ENCODE measurements at regions not wholly inside any gene's neighbourhood (a gene's known extent, or its start where the extent isn't known, plus 50 kb on each side); places are given as distances from the start of the nearest gene placed in this dataset.

DNA sequence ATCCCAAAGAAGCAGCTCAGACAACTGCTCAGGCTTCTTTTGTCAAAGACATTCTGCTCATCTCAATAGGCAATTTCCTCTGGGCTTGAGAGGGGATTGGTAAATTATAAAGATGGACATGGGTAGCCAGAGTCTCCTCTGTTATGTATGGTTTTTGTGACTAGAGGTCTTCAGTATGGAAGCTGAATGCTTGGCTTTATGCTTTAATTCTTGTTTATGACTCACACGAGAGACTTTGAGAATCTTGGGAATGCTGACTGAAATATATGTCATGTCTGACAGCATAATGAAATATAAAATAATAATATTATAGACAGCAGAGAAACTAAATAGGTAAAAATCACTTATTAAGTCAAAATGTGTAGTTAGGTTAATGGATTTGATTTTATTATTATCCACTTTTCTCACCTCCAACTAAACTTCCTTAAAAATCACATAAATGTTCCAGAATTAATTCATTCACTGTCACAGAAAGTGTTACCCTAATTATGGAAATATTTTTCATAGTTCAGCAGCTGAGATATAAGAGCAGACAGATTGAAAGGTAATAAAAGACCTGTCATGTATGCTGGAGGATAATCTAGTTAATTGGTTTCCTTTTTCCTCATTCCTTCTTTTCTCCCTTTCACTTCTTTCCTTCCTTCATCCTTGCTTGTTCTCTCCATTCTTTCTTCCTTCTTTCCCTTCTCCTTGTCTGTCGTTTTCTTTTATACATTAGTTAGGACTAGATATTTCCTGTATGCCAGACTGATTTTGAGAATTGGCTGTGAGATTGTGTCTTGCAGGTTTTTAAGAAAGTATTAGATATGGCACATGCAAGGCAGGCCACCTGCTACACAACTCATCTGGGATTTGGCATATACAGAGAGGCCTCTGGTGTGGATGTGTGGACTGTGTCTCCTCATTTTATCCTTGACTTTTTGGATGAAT, 1866.1 kb upstream of the NUDT12 start:
- no peak for DNase-seq (ENCODE audit: low read depth)

DNA sequence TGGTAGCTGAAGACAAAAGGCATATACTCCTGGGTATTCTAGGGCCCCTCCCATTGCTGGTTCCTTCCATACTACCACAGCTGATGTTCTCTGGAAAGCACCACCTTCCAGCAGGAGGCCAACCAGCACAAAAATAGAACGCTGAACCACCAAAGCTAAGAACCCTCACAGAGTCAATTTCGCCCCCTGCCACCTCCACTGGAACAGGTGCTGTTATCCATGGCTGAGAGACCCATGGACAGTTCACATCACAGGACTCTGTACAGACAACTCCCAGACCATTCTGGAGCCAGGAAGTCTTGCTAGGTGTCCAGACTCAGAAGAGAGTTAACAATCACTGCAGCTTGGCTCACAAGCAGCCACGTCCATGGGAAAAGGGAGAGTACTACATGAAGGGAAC, 1851.5 kb upstream of the NUDT12 start:
- DNase-seq (ENCODE audit: low read depth) = no peak

DNA sequence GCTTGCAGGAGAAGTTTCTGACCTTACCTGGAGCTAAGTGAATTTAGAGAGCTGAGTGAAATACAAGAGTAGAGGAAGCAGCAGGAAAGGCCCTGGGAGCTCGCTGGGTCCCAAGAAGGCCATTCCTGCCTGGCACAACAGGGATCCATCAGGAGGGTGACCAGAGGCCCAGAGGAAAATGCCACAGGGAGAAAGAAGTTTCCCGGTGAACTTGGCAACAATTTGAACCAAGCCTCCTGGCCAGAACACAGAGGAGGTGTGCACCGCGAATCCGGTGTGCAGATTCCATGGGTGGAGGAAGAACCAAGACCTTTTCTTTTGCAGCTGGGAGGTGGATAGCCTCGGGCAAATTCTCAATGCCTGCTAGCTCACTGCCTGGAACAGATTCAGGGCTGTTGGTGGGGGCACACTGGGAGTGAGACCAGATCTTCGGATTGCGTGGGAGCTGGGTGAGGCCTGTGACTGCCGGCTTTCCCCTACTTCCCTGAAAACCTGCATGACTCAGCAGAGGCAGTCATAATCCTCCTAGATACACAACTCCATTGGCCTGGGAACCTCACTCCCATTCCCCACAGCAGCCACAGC, 1850.9 kb upstream of the NUDT12 start:
- no peak for DNase-seq (ENCODE audit: low read depth)

DNA sequence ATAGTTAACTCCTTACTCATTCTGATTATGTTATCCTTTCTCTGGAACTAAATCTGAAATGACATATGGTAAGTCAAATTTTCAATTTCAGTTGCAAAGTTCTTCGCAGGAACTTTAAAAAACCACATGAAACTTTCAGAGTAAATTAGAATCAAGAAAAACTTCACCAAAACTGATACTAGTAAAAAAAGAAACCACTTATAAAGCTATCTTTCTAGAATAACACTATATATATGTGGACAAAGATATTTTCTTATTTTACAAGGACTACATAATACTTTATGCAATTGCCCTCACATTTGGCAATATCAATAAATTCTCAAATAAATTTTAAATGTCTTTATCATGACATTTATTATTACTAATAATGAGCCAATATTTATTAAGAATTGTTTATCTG, 1847.1 kb upstream of the NUDT12 start:
- DNase-seq (ENCODE audit: low read depth) = no peak

DNA sequence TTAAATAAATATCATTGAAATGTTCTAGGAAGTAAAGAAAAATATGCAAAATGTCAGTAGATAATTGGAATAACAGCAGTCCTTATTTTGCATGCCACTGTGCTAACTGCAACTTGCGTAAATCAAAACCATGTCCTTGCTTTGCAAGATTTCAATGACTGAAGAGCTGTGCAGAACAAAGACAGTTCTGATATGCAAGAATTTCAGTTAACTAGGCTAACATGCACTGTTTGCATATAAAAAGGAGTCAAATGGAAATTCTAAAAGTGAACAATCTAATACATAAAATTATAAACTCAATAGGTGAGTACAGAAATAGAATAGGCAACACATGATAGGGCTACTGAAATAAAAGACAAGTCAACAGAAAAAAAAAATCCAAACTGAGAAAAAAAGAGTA, 1844.6 kb upstream of the NUDT12 start:
- no peak for DNase-seq (ENCODE audit: low read depth)

DNA sequence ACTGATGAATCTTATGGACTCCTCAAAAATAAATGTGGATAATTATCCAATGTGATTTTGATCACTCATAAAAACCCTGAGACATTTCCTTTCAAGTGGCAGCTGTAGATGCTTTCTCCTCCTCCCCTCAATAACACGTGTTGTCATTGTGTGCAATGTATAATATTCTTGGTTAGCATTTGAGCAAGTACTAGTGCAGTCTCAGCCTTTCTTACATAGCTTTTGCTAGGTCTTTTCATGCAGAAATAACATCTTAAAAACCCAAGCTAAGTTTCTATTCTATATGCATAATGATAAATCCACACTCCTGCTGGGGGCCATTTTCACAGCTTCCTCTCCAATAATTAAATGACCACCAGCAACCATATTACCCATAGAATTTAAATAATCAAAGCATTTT, 1835.2 kb upstream of the NUDT12 start:
- DNase-seq (ENCODE audit: low read depth) = no peak

DNA sequence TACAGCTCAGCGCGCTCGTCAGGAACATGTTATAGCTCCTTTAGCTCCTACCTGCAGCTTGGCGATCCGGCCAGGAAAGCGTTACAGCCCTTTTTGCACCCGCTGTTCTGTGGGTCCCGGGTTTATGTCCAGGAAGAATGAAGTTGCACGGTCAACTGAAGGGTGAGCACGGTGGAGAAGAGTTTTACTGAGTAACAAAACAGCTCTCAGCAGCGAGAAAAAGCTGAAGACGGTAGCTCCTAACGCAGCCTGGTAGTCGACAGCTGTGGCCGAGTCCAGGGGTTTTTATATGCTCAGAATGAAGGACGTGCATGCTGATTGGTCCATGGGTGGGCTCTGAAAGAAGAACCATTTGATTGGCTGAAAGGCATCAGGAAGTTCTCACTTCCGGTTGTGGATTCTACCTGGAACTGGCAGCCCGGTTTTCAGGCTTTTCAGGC, 1830.1 kb upstream of the NUDT12 start:
- no peak for DNase-seq (ENCODE audit: low read depth)

DNA sequence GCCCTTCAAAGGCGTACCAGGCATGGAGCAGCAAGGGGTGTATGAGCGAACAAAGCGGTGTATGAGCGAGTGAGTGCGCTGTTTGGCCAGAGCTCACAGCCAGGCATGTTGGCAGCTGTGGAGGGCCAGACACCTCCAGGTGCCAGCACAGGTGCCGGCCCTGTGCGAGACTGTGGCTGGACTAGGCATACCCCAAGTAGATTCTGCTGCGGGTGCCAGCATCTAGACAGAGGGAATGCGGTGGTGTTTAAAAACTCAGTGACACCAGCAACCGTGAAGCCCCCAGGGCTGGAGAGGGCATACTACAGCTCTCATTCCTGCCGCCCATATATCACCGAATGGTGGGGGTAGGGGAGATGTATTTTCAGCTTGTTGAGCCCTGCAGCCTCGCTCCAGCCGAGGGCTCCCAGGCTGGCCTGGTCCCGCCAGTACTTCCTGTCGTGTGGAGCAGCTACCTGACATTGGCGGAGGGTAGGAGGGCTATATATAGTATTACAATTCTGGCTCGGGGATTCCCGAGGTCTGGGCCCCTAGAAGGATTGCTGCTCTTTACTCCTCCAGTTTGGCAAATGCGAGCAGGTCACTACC, 1829.6 kb upstream of the NUDT12 start:
- DNase-seq (ENCODE audit: low read depth) = no peak

DNA sequence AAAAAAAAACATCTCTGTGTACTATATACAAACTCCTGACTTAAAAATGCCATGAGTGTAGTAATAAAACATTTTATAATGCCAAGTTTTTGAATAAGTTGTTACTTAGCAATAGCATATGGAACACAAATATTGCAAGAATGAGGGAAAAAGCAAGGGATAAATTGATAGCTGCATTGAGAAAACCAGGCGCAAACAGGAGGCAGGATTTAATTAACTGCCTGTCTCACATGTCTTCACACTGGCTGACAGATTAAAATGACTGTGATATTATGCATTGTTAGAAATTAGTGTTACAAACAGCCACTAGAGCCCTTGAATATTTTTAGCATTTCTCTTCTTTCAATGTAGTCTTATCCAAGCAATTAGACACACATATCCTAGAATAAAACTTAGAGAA, 1817.5 kb upstream of the NUDT12 start:
- no peak for DNase-seq (ENCODE audit: low read depth)

DNA sequence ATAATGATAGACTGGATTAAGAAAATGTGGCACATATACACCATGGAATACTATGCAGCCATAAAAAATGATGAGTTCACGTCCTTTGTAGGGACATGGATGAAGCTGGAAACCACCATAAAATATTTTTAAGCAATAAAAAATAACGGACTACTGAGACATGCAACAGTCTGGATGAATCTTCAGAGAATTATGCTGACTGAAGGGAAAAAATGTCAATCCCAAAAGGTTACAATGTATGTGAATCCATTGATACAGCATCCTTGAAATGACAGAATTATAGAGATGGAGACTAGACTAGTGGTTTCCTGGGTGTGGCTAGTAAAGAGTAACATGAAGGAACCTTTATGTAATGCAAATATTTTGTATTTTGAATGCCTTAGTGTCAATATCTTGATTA, 1808.6 kb upstream of the NUDT12 start:
- no peak for DNase-seq (ENCODE audit: low read depth)

DNA sequence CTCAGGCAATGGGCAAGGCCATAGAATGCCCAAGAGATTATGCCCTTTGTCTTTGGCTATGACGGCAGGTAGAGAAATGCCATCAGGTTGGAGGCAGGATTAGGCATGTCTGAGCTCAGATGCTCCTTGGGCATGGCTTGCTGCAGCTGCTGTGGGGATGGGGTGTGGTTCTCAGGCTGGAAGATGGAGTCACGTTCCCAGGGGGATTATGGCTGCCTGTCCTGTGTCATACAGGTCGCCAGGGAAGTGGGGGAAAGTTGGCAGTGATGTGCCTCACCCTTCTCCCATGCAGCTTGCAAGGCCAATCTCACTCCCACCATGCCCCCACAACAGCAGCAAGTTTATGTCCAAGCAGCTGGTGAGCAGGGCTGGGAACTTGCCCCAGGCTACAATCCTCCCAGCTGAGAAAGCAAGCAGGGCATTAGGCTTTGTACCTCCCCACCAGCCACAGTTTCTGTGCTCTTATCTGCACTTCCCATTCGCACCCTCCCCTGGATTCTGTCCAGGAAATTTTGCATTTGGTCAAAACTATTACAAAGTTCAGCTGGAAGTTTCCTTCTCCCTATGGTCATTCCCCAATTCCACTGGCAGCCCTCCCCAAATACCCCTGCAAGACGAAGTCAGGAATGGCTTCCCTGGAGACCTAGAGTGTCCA, 1788.0 kb upstream of the NUDT12 start:
- no peak for DNase-seq (ENCODE audit: low read depth)

DNA sequence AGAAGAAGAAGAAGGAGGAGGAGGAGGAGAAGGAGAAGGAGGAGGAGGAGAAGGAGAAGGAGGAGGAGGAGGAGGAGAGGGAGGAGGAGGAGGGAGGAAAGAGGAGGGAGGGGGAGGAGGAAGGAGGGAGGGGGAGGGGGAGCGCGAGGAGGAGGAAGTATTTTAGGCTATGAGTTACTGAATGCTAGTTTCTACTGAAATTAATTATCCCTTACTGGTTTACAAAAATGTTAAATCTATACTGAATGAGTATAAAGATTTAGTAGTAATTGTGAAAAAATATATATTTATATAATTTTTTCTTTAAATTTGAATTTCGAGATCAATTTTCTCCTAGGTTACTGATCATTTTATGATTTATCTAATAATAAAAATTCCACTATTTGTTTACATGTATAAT, 1769.0 kb upstream of the NUDT12 start:
- no peak for DNase-seq (ENCODE audit: low read depth)

DNA sequence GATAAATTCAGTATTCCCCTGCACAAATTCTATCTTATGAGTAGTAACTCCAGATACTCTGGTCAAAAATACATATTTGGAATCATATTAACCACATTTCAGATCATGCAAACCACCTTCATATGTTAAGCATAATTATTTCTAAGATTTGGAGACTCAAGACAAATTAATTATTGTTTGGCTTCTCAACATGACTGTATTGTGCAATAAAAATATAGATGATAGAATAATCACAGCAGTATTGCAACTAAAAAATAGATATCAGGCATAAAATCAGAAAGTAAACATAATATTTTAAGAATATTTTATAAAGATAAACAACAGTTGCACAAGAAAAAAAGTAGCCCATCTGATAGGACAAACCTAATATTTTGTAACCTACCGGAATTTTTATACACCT, 1767.6 kb upstream of the NUDT12 start:
- no peak for DNase-seq (ENCODE audit: low read depth)

DNA sequence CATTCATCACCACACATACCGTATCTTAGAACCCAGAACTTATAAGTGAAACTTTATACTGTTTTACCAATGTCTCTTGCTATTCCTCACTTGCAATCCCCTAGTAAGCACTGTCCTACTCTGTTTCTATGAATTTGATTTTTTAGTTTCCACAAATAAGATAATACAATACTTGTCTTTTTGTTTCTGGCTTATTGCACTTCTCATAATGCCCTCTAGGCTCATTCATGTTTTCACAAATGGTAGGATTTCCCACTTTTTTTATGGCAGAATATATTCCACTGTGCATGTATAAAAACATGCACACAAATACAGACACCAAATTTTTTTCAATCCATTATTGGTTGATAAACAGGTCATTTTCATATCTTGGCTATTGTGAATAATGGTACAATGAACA, 1742.3 kb upstream of the NUDT12 start:
- no peak for DNase-seq (ENCODE audit: low read depth)

DNA sequence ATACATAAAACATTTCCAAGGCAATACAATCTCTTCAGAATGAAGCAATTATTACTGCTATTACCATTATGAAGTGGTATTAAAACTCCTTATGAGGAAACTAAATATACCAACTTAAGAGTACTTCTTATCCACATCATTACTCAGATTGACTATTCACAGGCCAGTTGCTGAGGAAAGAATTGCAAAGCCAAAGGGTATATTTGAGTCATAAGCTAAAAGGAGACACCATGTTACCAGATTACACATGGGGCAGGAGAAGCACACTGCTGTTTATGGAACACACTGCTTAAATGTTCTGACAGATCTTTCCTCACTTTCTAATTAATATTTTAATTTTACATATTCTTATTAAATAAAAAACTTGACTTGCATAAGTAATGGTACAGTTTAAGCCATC, 1726.4 kb upstream of the NUDT12 start:
- DNase-seq (ENCODE audit: low read depth) = no peak

DNA sequence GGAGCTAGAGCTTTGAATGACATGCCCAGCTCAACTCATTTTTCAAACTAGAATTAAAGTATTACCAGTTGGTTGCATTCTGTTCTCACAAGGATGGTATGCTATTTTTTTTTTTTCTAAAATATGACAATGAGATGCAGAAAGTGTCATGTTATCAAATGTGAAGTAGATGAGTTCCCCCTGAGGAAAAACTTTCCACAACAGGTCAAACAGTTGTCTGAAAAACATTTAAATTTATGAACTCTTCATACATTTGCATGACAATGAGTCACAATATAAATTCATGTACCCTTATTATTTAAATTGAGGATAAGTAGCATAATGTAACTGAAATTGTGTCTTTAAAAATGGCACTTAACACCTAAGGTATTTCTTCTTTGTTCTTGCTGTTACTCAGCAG, 1720.5 kb upstream of the NUDT12 start:
- DNase-seq (ENCODE audit: low read depth) = no peak

DNA sequence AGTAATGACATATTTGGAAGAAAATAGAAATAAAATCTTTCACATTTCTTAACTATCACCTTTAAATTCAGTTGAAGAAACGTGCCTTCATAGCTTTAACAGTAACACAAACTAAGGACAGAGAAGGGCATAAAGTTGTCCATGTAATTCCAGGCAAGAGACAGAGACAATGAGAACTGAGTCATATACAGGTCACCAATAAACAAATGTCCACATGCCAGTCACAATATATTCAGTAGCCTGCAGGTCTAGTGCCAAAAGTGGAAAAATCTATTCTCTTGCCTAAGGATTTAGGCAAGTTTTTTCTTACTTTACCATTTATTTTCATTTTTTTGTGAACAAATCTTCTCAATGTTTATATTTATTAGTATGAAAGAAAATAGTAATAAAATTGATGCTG, 1711.5 kb upstream of the NUDT12 start:
- DNase-seq (ENCODE audit: low read depth) = no peak

DNA sequence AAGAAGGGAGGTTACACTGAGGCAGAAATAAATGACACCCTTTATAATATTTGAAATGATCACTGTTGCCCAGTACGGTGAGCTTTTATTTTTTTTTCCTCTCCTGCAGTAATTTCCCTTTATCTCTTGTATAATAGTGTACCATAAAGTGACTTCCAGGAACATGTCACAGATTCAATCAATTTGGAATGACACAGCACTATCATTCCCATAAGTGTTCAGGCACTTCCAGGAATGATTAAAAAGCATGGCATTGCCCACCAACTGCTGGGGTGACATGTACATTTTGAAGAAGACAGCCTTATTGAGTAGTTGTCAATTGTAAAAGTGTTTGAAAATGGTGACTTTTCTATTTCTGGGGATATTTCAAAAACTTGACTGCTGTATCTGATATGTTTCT, 1700.9 kb upstream of the NUDT12 start:
- no peak for DNase-seq (ENCODE audit: low read depth)

DNA sequence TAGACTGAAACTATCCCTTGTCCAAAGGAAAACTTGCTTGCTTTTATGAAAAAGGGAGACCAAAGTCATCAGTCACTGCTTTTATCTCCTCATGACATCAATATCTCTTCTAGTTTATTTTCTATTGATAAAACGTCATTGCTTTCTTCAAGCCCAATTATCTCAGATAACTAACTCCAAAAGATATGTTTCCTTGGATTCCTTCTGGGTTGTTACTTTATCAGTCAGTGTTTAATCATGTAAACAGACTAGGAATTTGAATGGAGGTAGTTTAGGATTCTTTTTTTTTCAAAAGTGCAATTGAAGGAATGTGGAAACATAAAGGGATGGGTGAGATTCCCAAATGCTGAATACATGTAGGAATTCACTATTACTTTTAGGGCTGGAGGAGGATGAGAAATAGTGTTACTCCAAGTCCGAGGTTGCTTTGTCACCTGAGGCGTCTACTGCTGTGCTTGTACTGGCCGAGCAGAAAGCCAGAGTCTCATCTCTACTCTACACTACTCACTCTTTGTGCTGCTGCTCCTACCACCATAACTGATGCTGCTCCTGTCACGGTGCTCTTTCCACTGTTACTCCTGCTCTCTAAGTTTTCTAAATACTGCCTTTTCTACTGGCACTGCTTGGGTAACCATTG, 1697.1 kb upstream of the NUDT12 start:
- no peak for DNase-seq (ENCODE audit: low read depth)

DNA sequence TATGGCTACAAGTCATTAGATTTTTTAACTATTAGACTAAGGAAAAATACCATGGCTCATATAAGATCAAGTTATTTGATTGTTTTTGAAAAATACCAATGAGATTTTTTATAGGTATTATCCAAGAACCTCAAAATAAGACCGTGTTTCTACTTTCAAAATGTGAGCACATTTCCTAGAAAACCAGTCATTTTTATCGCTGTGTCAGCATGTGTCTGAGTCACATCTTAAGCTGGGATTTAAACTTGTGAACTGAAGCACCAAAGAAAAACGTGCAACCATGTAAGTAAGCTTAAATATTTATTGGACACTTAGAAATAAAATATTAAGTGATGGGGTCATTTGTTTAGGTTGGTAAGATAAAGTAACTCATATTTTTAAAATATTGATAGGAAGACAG, 1676.0 kb upstream of the NUDT12 start:
- DNase-seq (ENCODE audit: low read depth) = no peak

DNA sequence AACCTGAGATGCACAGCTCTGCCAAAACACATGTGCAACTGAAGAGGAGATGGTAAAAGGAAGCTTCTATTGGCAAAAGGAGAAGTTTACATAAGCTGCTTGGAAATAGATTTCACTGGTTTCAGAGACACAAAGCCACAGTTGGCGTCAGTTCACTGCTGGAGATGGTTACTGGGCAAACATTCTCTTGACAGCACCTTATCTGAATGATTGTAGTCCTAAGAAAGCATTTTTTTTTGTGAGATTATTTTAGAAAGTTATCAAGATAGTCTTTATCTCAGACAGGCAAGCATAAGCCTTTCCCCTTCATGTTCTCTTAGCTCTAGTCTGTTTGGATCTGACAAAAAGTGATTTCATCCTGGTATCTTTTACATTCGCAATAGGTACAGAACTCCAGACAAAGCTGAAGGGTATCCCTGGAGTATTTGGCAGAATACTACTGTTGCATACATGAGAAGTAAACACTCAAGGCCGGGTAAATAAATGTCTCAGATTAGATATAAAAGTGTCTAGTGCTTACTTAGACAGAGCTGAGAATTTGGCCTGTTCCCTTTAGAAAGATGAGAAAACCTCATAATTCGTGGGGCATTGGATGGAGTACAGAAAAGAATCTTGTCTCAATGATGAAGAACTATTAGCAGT, 1668.0 kb upstream of the NUDT12 start:
- no peak for DNase-seq (ENCODE audit: low read depth)

DNA sequence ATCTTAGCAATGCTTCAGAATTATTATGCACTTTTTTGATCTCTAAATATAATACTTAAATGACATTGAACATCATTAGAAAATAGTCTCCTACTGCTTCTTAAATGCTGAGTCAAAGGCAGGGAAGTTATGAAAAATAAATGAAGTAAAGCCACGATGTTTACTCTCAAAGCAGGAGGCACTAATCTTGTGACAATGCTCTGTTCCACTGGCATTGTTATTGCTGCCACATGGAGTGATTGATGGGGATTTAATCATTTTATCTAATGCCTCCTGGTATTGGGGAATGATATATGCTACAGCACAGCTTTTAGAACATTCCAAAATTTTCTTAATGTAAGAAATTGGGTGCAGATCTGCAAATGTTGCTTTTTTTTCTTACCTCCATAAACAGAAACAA, 1655.4 kb upstream of the NUDT12 start:
- no peak for DNase-seq (ENCODE audit: low read depth)
